SU-DHL-6 (cell line): ENCODE measurements at regions not wholly inside any gene's neighbourhood (a gene's known extent, or its start where the extent isn't known, plus 50 kb on each side); places are given as distances from the start of the nearest gene placed in this dataset.

Source experiments
- H2AFZ ChIP-seq: fragments of 200-600 bp; sonication (generic); 2 replicates; pipeline ENCODE4 v1.6.1; 2014; ENCODE audit warnings: low read depth, mild to moderate bottlenecking, moderate library complexity, mixed read lengths, antibody characterized with exemption, low read length; ENCODE audit not compliant: severe bottlenecking
- H3F3A ChIP-seq: fragments of 200-600 bp; shearing (Covaris generic); 2 replicates; pipeline ENCODE4 v1.6.0; 2016; ENCODE audit warnings: antibody characterized with exemption, mild to moderate bottlenecking; ENCODE audit not compliant: insufficient read depth
- H3K27ac ChIP-seq: fragments of 200-600 bp; sonication (generic); 2 replicates; pipeline ENCODE4 v1.5.1; 2016; ENCODE audit warnings: low read depth, mild to moderate bottlenecking, low read length, moderate library complexity, mixed read lengths
- H3K27me3 ChIP-seq: fragments of 200-600 bp; sonication (generic), shearing (Covaris generic); 2 replicates; pipeline ENCODE4 v1.6.0; 2014; ENCODE audit warnings: mild to moderate bottlenecking, low read length
- H3K36me3 ChIP-seq: fragments of 200-600 bp; sonication (generic); 2 replicates; pipeline ENCODE4 v1.6.1; 2014; ENCODE audit warnings: mild to moderate bottlenecking, low read length, mixed read lengths
- H3K4me2 ChIP-seq: fragments of 300-600, 200-600 bp; shearing (Covaris generic), sonication (generic); 2 replicates; pipeline ENCODE4 v1.6.0; 2014; ENCODE audit warnings: low read length, low read depth, mild to moderate bottlenecking; ENCODE audit not compliant: poor library complexity, severe bottlenecking
- H3K4me3 ChIP-seq: fragments of 200-600 bp; sonication (generic); 2 replicates; pipeline ENCODE4 v1.5.1; 2014; ENCODE audit warnings: antibody characterized with exemption, low read length, mild to moderate bottlenecking, mixed read lengths; ENCODE audit not compliant: insufficient read depth, poor library complexity, severe bottlenecking
- H3K79me2 ChIP-seq: fragments of 200-600 bp; sonication (generic); 2 replicates; pipeline ENCODE4 v1.6.1; 2014; ENCODE audit warnings: mild to moderate bottlenecking, low read length, moderate library complexity; ENCODE audit not compliant: insufficient read depth
- H3K9ac ChIP-seq: fragments of 200-600 bp; sonication (generic); 2 replicates; pipeline ENCODE4 v1.7.0; 2014; ENCODE audit warnings: mild to moderate bottlenecking, low read length
- H3K9me2 ChIP-seq: fragments of 200-600 bp; sonication (generic); replicated peaks from 2 replicates; pipeline ENCODE4 v1.6.1; 2014; ENCODE audit warnings: low read length; ENCODE audit not compliant: insufficient read depth
- H3K9me3 ChIP-seq: fragments of 200-600 bp; sonication (generic); 2 replicates; pipeline ENCODE4 v1.6.1; 2014; ENCODE audit warnings: low read length, mixed read lengths; ENCODE audit not compliant: insufficient read depth
- H4K20me1 ChIP-seq: fragments of 200-600 bp; sonication (generic); 2 replicates; pipeline ENCODE4 v1.6.1; 2014; ENCODE audit warnings: low read depth, mild to moderate bottlenecking, antibody characterized with exemption, low read length, moderate library complexity, mixed read lengths
- EZH2phosphoT487 ChIP-seq: fragments of 200-600 bp; sonication (generic), shearing (Covaris generic); conservative IDR thresholded peaks from 2 replicates; pipeline ENCODE4 v1.6.1; 2018; ENCODE audit warnings: mild to moderate bottlenecking, antibody characterized with exemption, low read length, moderate library complexity, mixed read lengths
- TF ChIP-seq, protein P1 (sequence below): fragments of 200-600 bp; sonication (generic); IDR thresholded peaks from one replicate; pipeline ENCODE4 v1.5.1; 2017; ENCODE audit warnings: antibody characterized with exemption, mild to moderate bottlenecking, low read length, moderate library complexity; ENCODE audit not compliant: insufficient read depth, poor library complexity, severe bottlenecking

- no peaks in the 10 kb centered on the region for H3K36me3 ChIP-seq
- H3K9me3 ChIP-seq: no peaks in the 10 kb centered on the region
- H3K79me2 ChIP-seq: no peaks in the 10 kb centered on the region
- H3K4me3 ChIP-seq: no peak overlapping the region
- TF ChIP-seq, protein P1, sequence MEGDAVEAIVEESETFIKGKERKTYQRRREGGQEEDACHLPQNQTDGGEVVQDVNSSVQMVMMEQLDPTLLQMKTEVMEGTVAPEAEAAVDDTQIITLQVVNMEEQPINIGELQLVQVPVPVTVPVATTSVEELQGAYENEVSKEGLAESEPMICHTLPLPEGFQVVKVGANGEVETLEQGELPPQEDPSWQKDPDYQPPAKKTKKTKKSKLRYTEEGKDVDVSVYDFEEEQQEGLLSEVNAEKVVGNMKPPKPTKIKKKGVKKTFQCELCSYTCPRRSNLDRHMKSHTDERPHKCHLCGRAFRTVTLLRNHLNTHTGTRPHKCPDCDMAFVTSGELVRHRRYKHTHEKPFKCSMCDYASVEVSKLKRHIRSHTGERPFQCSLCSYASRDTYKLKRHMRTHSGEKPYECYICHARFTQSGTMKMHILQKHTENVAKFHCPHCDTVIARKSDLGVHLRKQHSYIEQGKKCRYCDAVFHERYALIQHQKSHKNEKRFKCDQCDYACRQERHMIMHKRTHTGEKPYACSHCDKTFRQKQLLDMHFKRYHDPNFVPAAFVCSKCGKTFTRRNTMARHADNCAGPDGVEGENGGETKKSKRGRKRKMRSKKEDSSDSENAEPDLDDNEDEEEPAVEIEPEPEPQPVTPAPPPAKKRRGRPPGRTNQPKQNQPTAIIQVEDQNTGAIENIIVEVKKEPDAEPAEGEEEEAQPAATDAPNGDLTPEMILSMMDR: no peak
- no peak for TF ChIP-seq EZH2phosphoT487
- H3F3A ChIP-seq: no peaks in the 10 kb centered on the region
- H4K20me1 ChIP-seq: peaks cover 3% of the 10 kb centered on the region; the same call in 1 of the 2 replicates
- no peak overlapping the region for H3K4me2 ChIP-seq
- H3K27me3 ChIP-seq: no peaks in the 10 kb centered on the region
- H2AFZ ChIP-seq: no peak overlapping the region
- H3K9ac ChIP-seq: no peak overlapping the region
- no peaks in the 10 kb centered on the region for H3K9me2 ChIP-seq
- H3K27ac ChIP-seq: no peak overlapping the region
Observed at GRCh38 chr3:181956122-181956521, 244.4 kb downstream of the SOX2 start.

DNA sequence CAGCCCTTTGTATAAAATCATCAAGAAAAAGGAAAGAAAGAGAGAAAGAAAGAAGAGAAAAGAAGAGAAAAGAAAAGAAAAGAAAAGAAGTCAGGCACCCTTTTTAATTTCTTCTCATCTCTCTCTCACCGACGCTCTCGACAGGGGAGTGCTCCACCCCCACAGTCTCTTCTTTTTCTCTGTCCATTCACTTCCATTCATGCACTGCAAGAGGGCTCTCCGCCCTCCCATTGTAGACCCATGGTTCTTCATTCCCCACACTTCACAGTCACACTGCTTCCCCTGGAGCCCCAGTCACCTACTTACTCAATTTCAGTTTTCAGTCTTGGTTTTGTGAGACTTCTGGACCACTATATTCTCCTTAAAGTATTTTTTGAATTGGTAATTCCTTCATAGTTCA, 254.7 kb downstream of the SOX2 start:
- no peaks in the 10 kb centered on the region for H4K20me1 ChIP-seq
- no peaks in the 10 kb centered on the region for H3K79me2 ChIP-seq
- H3K27ac ChIP-seq: no peak overlapping the region
- TF ChIP-seq EZH2phosphoT487: no peak
- TF ChIP-seq, protein P1: no peak
- no peak overlapping the region for H3K9ac ChIP-seq
- H3K36me3 ChIP-seq: no peaks in the 10 kb centered on the region
- H3F3A ChIP-seq: no peaks in the 10 kb centered on the region
- no peak overlapping the region for H3K4me2 ChIP-seq
- H3K9me2 ChIP-seq: no peaks in the 10 kb centered on the region
- no peak overlapping the region for H3K4me3 ChIP-seq
- H3K27me3 ChIP-seq: no peaks in the 10 kb centered on the region
- no peaks in the 10 kb centered on the region for H3K9me3 ChIP-seq
- H2AFZ ChIP-seq: no peak overlapping the region

- Histone ChIP-seq H3K9me2 (no peaks in the 10 kb centered on the region), H3F3A (no peaks in the 10 kb centered on the region), H3K9me3 (no peaks in the 10 kb centered on the region), H4K20me1 (no peaks in the 10 kb centered on the region), H3K4me3 (no peak overlapping the region), H3K79me2 (no peaks in the 10 kb centered on the region), H3K9ac (no peak overlapping the region), H3K36me3 (no peaks in the 10 kb centered on the region), H2AFZ (no peak overlapping the region), H3K4me2 (no peak overlapping the region), H3K27me3 (no peaks in the 10 kb centered on the region), H3K27ac (no peak overlapping the region)
- TF ChIP-seq EZH2phosphoT487: no peak
- TF ChIP-seq, protein P1: no peak
Observed at GRCh38 chr3:181969925-181970324, 258.2 kb downstream of the SOX2 start.
